ENCODE measurements at regions not wholly inside any gene's neighbourhood (a gene's known extent, or its start where the extent isn't known, plus 50 kb on each side); places are given as distances from the start of the nearest gene placed in this dataset.

- POLR2A ChIA-PET, result no interaction called here
- Histone ChIP-seq H3K4me2 (no peak overlapping the region), H3K4me3 (no peak overlapping the region), H3K27ac (no peak overlapping the region), H3K9me3 (no peaks in the 10 kb centered on the region), H3K4me1 (no peaks in the 10 kb centered on the region)
- WGBS (ENCODE audit: missing lambda C conversion rate), result 51% methylated on average over 1 of the region's 1 CpG
- FAIRE-seq, result no peak
- CTCF ChIA-PET, result no interaction called here
- no peak for ATAC-seq
- TF ChIP-seq E2F6 (IDR thresholded peaks at IDR 0.05; ENCODE audit: borderline replicate concordance, low read depth), result no peak
- TF ChIP-seq FOSB (CRISPR knock-in tag; IDR thresholded peaks at IDR 0.05), result no peak
- TF ChIP-seq SMC3 (IDR thresholded peaks at IDR 0.05), result no peak
- TF ChIP-seq RNF2 (IDR thresholded peaks at IDR 0.05; ENCODE audit: borderline replicate concordance, low read depth), result no peak
- no peak for TF ChIP-seq TFCP2L1 (CRISPR knock-in tag; IDR thresholded peaks at IDR 0.05)
- no peak for TF ChIP-seq TP53 (CRISPR knock-in tag; IDR thresholded peaks at IDR 0.05)
- TF ChIP-seq BCL3 (IDR thresholded peaks at IDR 0.05), result no peak
- DNase-seq (ENCODE audit: low read depth in 1 of 2, low spot score in 1 of 2), result no peak
Observed at GRCh38 chr5:162800301-162800700, 637.1 kb upstream of the CCNG1 start.

GRCh38 chr5:162801235-162801634, 636.2 kb upstream of the CCNG1 start:
- ATAC-seq, result no peak
- Histone ChIP-seq H3K27ac (no peak overlapping the region), H3K4me1 (no peaks in the 10 kb centered on the region), H3K4me2 (no peak overlapping the region), H3K4me3 (no peak overlapping the region), H3K9me3 (no peaks in the 10 kb centered on the region)
- no peak for DNase-seq (ENCODE audit: low read depth in 1 of 2, low spot score in 1 of 2)
- 0% methylated on average over 1 of the region's 1 CpG for WGBS (ENCODE audit: missing lambda C conversion rate)
- no peak for FAIRE-seq
- TF ChIP-seq SMC3 (IDR thresholded peaks at IDR 0.05), result no peak
- TF ChIP-seq SREBF2 (IDR thresholded peaks at IDR 0.05), result no peak
- no peak for TF ChIP-seq ATOH8 (CRISPR knock-in tag; IDR thresholded peaks at IDR 0.05; ENCODE audit: low read depth)
- no peak for TF ChIP-seq HMGXB4 (CRISPR knock-in tag; IDR thresholded peaks at IDR 0.05; ENCODE audit: borderline replicate concordance)
- no peak for TF ChIP-seq CBX2 (IDR thresholded peaks at IDR 0.05; ENCODE audit: borderline replicate concordance, low read depth)
- no peak for TF ChIP-seq HOXB5 (CRISPR knock-in tag; IDR thresholded peaks at IDR 0.05)
- TF ChIP-seq KDM1A (IDR thresholded peaks at IDR 0.05; ENCODE audit: low read depth), result no peak
- TF ChIP-seq HOXB13 (CRISPR knock-in tag; IDR thresholded peaks at IDR 0.05; ENCODE audit: low read depth), result no peak
- no peak for TF ChIP-seq RCOR1 (IDR thresholded peaks at IDR 0.05; ENCODE audit: low read depth, low read length)
- no peak for TF ChIP-seq PHF8 (IDR thresholded peaks at IDR 0.05; ENCODE audit: borderline replicate concordance, low read depth)
- ChIA-PET POLR2A (no interaction called here), CTCF (interaction anchor here (0.6 kb wide), 1 partner anchor 562 kb away, joined by 3 read pairs; no protein-coding TSS in a partner anchor)

- ATAC-seq (no peak), DNase-seq (ENCODE audit: low read depth in 1 of 2, low spot score in 1 of 2) (no peak), FAIRE-seq (no peak)
- 3% methylated on average over 2 of the region's 2 CpGs for WGBS (ENCODE audit: missing lambda C conversion rate)
- no peak for TF ChIP-seq MYC (IDR thresholded peaks at IDR 0.05; ENCODE audit: borderline replicate concordance, low read length)
- Histone ChIP-seq H3K4me2 (no peak overlapping the region), H3K9me3 (no peaks in the 10 kb centered on the region), H3K4me3 (no peak overlapping the region), H3K4me1 (no peaks in the 10 kb centered on the region), H3K27ac (no peak overlapping the region)
- ChIA-PET POLR2A (no interaction called here), CTCF (no interaction called here)
Observed at GRCh38 chr5:162806195-162806594, 631.2 kb upstream of the CCNG1 start.
